HG03139 (cell line): ENCODE measurements at regions not wholly inside any gene's neighbourhood (a gene's known extent, or its start where the extent isn't known, plus 50 kb on each side); places are given as distances from the start of the nearest gene placed in this dataset.
"Not testable (repeated sequence)": the region's sequence is repeated elsewhere in the genome, so short reads cannot be mapped to it uniquely, and the experiment has no call there.

Experiments
- ATAC-seq: cut with Tn5 transposase; IDR thresholded peaks from one replicate; pipeline ENCODE4 v1.9.1; 2021; ENCODE audit not compliant: unreplicated experiment

GRCh38 chr3:106488331-106488730, 619.5 kb upstream of the CBLB start:
- ATAC-seq, result no peak

- no peak for ATAC-seq
Observed at GRCh38 chr3:106491796-106492195, 623.0 kb upstream of the CBLB start.

GRCh38 chr3:106508331-106508893, 639.6 kb upstream of the CBLB start:
- ATAC-seq, result no peak

GRCh38 chr3:106510206-106510605, 641.4 kb upstream of the CBLB start:
- ATAC-seq, result no peak

GRCh38 chr3:106512846-106513245, 644.0 kb upstream of the CBLB start:
- ATAC-seq, result no peak

- no peak for ATAC-seq
Observed at GRCh38 chr3:106514431-106514830, 645.6 kb upstream of the CBLB start.

GRCh38 chr3:106518516-106518915, 649.7 kb upstream of the CBLB start:
- ATAC-seq, result no peak

GRCh38 chr3:106522397-106522796, 653.6 kb upstream of the CBLB start:
- no peak for ATAC-seq

GRCh38 chr3:106528932-106529331, 660.1 kb upstream of the CBLB start:
- no peak for ATAC-seq

GRCh38 chr3:106529738-106530137, 660.9 kb upstream of the CBLB start:
- ATAC-seq, result no peak

GRCh38 chr3:106530367-106530766, 661.6 kb upstream of the CBLB start:
- no peak for ATAC-seq

GRCh38 chr3:106531771-106532329, 663.0 kb upstream of the CBLB start:
- not testable (repeated sequence) for ATAC-seq

GRCh38 chr3:106533093-106533787, 664.4 kb upstream of the CBLB start:
- no peak for ATAC-seq

- no peak for ATAC-seq
Observed at GRCh38 chr3:106533788-106534160, 665.0 kb upstream of the CBLB start.

- no peak for ATAC-seq
Observed at GRCh38 chr3:106534206-106534605, 665.4 kb upstream of the CBLB start.

GRCh38 chr3:106540743-106541142, 671.9 kb upstream of the CBLB start:
- ATAC-seq, result no peak

- ATAC-seq, result no peak
Observed at GRCh38 chr3:106542101-106542769, 673.4 kb upstream of the CBLB start.

- ATAC-seq, result no peak
Observed at GRCh38 chr3:106552351-106553043, 683.7 kb upstream of the CBLB start.

- no peak for ATAC-seq
Observed at GRCh38 chr3:106560451-106560966, 691.7 kb upstream of the CBLB start.

GRCh38 chr3:106566277-106566676, 697.5 kb upstream of the CBLB start:
- ATAC-seq, result peak; percentile 87

- no peak for ATAC-seq
Observed at GRCh38 chr3:106570426-106570825, 701.6 kb upstream of the CBLB start.
